Astrocyte (in vitro differentiated cells and primary cell): ENCODE measurements at regions not wholly inside any gene's neighbourhood (a gene's known extent, or its start where the extent isn't known, plus 50 kb on each side); places are given as distances from the start of the nearest gene placed in this dataset.

ENCODE experiments used
- EZH2 ChIP-seq: IDR thresholded peaks from 2 replicates; pipeline ENCODE4 v1.6.1; 2012; ENCODE audit warnings: mild to moderate bottlenecking, low read length, inconsistent platforms; ENCODE audit not compliant: insufficient read depth
- TF ChIP-seq, protein P1 (sequence below): IDR thresholded peaks from 2 replicates; pipeline ENCODE4 v1.5.1; 2011; ENCODE audit warnings: low read depth, mild to moderate bottlenecking, inconsistent platforms, low read length, moderate library complexity; ENCODE audit not compliant: insufficient read depth

DNA sequence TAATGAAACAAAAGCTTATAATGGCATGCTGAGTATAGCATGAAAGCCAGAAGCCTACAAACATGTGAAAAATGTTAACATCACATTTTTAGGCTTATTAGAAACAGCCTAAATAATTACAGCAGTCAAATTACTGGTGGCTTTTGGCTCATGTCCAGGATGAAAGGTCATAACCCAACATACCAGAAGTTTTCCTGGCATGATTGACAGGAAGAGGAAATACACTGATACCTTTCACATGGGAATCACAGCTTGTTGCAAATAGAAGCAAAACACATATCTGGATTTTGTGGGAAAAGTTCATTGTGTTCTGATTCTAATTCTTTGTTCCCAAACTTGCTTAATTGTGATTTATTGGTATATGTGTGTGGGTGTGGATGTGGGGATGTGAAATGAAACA is 393.5 kb upstream of the ARRDC4 start:
- TF ChIP-seq, protein P1, sequence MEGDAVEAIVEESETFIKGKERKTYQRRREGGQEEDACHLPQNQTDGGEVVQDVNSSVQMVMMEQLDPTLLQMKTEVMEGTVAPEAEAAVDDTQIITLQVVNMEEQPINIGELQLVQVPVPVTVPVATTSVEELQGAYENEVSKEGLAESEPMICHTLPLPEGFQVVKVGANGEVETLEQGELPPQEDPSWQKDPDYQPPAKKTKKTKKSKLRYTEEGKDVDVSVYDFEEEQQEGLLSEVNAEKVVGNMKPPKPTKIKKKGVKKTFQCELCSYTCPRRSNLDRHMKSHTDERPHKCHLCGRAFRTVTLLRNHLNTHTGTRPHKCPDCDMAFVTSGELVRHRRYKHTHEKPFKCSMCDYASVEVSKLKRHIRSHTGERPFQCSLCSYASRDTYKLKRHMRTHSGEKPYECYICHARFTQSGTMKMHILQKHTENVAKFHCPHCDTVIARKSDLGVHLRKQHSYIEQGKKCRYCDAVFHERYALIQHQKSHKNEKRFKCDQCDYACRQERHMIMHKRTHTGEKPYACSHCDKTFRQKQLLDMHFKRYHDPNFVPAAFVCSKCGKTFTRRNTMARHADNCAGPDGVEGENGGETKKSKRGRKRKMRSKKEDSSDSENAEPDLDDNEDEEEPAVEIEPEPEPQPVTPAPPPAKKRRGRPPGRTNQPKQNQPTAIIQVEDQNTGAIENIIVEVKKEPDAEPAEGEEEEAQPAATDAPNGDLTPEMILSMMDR: no peak
- no peak for TF ChIP-seq EZH2
